NCI-H2171 (cell line): ENCODE measurements at regions not wholly inside any gene's neighbourhood (a gene's known extent, or its start where the extent isn't known, plus 50 kb on each side); places are given as distances from the start of the nearest gene placed in this dataset.

Experiments used
- DNase-seq: peaks from one replicate; lab custom pipeline; 2025; lab: John Stamatoyannopoulos, UW

GRCh38 chr4:62145276-62145675, 945.1 kb downstream of the ADGRL3 start:
- no peak for DNase-seq

DNA sequence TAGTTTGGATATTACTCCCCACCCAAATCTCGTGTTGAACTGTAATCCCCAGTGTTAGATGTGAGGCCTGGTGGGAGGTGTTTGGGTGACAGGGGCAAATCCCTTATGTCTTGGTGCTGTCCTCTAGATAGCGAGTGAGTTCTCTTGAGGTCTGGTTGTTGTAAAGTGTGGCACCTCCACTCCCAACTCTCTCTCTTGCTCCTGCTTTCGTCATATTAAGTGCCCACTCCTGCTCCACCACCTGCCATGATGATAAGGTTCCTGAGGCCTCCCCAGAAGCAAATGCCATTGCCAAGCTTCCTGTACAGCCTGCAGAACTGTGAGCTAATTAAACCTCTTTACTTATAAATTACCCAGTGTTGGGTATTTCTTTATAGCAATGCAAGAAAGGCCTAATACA, 944.3 kb downstream of the ADGRL3 start:
- no peak for DNase-seq

DNA sequence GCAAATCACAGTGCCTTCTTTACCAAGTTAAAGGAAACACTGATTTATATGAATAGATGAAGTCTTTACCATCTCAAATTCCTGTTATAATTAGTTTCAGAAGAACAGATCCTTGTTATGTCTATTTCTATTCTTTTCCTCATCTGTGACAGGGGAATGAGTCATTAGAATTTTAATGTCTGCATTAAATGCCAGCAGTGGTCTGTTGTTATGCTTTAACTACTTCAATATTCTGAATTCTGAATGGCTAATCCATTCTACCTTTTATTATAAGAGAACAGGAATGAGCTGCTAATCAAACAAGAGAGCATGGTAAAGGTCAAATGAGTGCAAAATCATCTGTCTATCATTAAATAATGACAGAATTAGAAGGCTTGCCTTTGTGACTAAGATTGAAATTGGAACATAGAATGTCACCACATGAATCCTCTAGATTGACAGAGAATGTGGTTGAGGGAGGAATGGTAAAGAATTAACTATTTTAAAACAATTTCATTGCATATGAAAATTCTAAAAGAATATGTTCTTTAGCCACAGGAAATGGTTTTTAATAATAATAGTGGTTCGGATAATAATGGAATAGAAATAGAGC, 935.5 kb downstream of the ADGRL3 start:
- no peak for DNase-seq

- DNase-seq = no peak
Observed at GRCh38 chr4:62133977-62134376, 933.9 kb downstream of the ADGRL3 start.

DNA sequence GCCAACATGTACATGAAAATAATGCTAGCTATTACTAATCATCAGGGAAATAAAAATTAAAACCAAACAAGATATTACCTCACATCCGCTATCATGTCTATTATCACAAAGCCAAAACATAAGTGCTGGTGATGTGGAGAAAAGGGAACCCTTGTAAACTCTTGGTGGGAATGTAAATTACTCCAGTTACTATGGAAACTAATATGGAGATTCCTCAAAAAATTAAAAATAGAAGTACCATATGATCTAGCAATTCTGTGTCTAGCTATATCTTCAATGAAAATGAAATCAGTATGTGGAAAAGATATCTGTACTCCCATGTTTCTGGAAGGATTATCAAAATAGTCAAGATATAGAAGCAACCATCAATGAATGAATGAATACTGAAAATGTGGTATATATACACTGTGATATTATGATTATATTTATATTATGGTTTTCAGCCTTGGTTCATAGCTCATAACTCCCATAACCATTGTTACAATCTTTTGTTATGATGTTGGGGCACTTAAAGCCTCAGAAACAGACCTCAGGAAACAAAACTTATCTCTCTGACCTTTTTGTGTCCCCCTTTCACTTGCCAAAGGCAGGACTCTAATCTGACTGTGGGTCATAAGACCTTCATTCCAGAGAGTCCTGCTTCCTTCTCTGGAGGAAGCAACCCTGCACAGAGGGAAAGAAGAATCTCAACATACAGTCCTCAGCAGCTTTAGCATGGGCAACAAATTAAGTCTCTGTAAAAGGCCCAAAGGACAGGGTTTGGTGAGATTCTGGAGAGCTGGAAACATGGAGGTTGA, 933.2 kb downstream of the ADGRL3 start:
- no peak for DNase-seq

- DNase-seq = no peak
Observed at GRCh38 chr4:62131049-62131448, 930.9 kb downstream of the ADGRL3 start.

DNA sequence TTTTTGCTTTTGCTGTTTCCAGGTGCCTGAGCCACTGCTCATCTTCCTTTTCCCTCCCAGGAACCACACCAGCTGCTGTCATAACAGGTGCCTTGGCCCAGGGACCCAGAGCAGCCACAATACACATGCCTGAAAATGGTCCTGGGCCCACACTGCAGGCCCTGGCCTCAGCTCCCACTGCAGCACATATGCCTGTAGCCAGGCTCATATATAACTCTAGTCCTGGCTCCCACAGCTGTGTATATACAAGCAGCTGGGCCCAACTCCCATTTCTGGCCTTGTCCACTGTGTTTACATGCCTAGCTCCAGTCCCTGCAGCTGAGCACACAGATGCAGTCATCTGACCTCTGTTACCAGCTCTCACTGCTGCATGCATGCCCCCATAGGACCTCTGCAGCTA, 930.5 kb downstream of the ADGRL3 start:
- no peak for DNase-seq

DNA sequence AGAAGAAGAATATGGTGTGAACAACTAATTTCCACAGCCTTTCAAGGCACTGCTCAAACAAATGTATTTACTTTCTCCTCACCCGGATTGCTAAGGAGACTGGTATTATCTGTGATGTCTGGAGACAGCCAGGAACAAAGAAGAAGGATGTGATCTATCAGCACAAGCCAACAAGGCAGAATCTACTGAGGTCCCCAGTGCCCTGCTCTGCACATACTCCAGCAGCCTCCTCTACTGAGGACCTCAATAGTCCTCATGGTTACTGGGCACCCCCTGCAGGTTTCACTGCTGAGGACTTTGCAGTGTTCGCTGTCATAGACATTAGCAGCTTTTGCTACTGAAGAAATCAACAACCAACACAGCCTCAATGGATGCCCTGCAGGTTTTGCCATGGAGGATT, 930.1 kb downstream of the ADGRL3 start:
- no peak for DNase-seq
